NCI-H82 treated with DMSO at 0.1 percent for 48 hours (cell line): ENCODE measurements at regions not wholly inside any gene's neighbourhood (a gene's known extent, or its start where the extent isn't known, plus 50 kb on each side); places are given as distances from the start of the nearest gene placed in this dataset.

Experiments used
- DNase-seq: peaks from one replicate; lab custom pipeline; 2025; ENCODE audit not compliant: unreplicated experiment; lab: John Stamatoyannopoulos, UW

DNA sequence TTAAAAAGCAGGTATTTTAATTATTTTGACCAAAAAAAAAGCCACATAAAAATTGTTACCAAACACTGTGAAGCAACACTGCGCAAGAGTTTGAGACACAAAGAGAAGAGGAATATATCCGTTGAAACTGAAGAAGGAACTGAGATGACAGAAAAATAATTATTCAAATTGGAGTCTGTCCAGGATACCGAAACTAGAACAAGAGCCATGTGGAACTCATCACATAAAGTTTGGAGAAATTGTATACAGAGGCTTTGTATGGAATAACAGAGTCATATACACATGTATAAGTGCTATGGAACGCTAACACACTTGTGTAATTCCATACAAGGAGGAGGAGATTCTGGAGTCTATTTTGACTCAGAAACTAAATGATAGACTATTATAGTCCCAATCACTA lies 675.1 kb upstream of the ADGRL2 start:
- DNase-seq, result no peak

DNA sequence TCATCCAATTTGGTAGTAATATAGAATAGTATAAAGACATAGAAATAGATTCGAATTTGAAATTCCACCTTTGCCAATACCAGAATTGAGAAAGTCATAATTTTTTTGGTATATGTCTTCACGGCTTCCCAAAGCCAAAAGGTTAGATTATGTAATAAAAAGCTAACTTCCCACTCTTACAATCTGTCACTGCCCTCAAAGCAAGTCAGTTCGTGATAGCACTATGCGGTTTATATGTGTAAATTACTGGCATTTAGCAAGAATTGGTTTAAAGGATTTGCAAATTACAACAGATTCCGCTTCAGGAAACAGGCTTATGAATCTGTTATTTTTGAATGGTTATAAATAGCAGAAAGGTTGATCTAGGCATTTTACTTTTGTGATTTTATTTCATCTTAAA lies 679.4 kb upstream of the ADGRL2 start:
- no peak for DNase-seq

DNA sequence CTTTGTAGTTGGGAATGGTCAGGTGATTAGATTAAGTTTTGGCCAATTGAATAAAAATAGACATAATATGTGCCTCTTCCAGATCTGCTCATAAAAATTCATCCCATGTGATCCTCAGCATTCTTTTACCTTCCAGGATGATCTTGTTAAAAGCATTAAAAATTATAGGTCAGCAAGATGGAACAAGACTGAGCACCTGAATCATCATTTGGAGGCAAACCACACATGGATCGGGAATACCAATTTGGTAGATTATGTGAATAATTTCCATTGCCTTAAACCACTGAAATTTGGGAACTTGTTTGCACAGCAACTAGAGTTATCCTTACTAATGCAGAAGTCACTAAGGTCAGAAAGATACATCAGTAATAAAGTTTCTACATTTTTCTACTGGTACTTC lies 681.4 kb upstream of the ADGRL2 start:
- DNase-seq, result no peak

DNA sequence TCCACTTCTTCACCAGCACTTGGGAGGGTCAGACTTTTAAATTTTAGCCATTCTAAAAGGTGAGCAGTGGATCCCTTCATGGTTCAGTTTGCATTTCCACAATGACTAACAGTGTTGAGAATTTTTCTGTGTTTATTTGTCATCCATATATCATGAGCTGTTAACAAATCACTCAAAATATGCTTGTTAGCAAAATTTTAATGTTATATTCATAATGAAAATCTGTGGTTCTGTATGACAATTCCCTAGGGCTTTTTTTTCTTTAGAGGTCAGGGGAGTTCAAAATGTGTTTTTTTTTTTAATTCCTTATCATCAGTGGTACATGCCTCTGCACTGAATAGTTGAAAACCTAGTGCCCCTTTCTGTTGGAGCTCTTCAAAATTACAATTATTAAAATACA lies 682.2 kb upstream of the ADGRL2 start:
- no peak for DNase-seq

GRCh38 chr1:81115422-81115821 lies 685.3 kb upstream of the ADGRL2 start:
- no peak for DNase-seq

DNA sequence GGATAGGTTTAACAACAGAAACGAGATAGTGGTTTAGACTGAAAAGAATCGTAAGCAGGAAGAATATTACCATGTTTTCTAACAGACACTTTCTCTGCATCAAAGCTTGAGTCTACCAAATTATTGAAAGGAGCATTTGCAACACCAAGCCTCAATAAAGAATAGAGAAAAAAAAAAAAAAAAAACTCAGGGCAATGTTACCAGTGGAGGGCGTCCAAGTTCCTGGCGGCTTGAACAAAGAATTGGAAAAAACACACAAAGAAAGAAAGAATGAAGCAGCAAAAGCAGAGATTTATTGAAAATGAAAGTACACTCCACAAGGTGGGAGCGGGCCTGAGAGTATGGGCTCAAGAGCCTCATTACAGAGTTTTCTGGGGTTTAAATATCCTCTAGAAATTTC lies 686.5 kb upstream of the ADGRL2 start:
- no peak for DNase-seq

DNA sequence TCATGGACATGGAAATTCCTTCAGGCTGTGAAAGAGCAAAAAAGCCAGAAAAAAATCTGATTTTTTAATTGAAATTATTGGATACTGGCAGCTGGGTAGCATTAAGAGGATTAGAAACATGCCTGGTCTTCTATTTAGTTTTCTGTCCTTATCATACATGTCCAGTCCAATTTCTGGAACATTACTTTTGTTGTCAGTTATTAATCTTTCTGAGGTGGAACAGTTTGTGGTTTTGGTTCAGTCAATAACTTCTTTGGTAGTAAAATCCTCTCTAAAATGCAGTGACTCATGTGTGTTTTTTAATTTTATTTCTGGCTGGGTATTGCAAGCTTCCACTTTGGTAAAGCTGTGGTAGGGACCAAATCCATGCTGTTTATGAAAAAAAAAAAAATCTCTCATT lies 687.0 kb upstream of the ADGRL2 start:
- no peak for DNase-seq

- no peak for DNase-seq
Measured at GRCh38 chr1:81111818-81112217, 688.9 kb upstream of the ADGRL2 start.

DNA sequence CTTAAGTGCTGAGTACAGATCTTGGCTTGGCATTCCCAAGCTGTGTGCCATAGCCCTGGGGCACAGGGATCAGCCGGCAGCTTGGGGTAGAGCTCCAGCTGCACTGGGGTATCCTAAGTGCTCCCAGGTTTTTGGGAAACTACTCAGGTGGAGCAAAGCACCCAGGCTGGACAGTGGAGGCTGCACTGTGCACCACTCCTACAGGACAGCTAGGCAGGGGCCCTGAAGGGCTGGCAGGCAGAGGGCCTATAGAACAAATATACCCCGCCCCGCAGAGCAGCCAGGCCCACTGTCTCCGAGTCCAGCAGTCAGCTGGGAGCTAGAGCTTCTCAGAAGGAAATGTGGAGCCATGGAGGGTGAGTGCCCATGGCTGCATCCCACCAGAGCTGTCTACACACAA lies 691.7 kb upstream of the ADGRL2 start:
- DNase-seq, result no peak

- no peak for DNase-seq
Measured at GRCh38 chr1:81097860-81098259, 702.9 kb upstream of the ADGRL2 start.

DNA sequence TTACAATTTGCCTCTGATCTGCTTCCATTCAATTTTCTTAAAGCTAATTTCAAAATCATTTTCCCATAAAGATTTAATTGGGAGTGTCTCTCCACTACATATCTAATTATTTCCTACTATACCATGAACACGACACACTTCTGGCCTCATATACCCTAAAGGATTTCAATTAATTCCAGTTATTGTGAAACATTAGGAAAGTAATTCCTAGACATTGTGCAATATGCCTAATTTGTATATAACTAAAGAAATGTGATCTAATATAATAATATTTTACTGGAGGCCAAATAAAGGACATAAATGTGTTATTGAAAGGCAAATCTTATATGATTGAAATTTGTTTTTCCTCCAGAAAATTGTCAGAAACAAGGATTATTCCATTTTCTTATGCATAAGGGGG lies 727.2 kb upstream of the ADGRL2 start:
- no peak for DNase-seq

- no peak for DNase-seq
Measured at GRCh38 chr1:81071969-81072753, 728.6 kb upstream of the ADGRL2 start.

DNA sequence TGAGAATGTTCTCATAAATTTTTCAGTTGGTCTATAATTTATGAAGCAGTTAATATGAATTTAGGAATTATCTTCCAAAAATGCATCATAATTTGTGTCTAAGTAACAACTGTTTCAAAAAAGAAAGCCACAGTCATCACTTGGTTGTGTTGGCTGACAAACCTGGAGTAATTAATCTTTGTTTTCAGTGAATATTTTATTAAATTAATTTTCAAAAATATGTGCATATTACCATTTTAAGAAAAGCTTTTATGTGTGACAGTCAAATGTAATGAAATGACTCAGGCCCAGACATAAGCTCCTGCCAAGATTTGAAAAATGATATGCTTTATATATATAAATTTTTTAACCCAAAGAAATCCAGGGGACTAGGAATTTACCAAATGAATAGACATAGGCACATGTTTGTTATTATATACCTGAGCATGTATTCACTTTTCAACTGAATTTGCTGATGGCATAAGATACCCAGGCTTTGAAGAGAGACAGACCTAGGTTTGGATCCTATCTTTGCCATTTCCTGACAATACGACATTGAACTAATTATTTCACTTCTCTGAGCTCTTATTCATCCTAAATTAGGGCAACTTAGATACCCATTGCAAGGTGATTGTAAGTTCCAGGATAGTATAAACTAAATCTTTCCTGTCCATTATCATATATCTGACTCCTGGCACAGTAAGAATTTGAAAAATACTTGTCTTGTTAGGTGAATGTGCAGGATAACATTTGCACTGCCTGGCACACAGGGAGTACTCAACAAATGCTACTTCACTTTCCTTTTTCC lies 729.5 kb upstream of the ADGRL2 start:
- DNase-seq, result no peak

GRCh38 chr1:81069856-81070255 lies 730.9 kb upstream of the ADGRL2 start:
- DNase-seq, result no peak

DNA sequence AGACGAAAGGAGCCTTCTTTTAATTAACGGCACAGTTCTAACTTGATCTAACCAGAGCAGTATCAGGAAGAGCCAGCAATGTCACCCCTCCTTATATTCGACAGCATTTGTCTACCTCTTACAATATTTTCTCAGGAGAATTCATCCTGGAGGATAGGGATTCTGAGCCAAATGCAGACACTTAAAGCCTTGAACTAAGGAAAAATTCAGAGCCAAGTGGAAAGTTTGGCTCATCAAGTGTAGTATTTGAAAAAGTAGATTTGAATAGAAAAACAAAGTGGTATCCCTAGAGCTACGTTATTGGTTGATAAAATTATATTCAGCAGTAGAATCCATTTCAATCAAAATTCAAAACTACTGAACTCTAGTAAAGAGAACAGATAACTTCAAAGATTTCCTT lies 732.0 kb upstream of the ADGRL2 start:
- DNase-seq, result no peak

DNA sequence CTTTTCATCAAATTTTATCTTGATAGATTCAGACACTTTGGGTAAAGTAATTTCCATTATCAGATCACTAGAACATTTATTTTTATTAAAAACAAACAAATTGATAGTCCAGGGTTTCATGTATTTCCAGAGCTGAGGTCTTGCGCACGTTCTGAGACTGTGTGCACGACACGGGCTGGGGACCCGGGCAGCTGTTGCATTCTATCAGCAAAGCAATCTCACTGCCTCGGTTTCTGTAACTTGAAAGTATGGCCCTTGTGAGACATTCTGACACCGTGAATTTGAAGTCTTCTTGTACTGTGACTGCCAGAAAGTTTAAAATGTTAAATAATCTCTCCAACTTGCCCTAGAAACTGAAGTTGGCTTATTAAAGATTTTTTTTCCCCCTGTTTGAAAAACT lies 746.9 kb upstream of the ADGRL2 start:
- DNase-seq, result no peak

GRCh38 chr1:81052162-81052561 lies 748.6 kb upstream of the ADGRL2 start:
- no peak for DNase-seq

DNA sequence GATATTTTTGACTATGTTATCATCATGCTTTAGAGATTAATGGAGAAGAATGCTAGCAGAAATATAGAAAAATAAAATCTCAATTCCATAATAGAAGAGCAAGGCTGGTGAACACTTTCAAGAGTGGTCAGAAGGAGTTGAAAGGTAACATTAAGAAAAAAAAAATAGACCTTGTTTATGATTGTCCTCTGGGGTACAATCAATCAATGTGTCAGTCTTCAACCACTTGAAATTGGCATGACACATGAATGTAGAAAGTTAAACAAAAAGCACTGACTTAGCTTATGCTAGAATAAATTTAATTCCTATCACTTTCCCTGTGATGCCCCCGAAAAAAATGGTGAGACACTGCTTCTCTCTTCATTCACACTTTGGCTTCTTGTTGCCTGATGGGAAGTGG lies 750.3 kb upstream of the ADGRL2 start:
- DNase-seq, result no peak

- no peak for DNase-seq
Measured at GRCh38 chr1:81044708-81045107, 756.0 kb upstream of the ADGRL2 start.

- DNase-seq, result no peak
Measured at GRCh38 chr1:81042225-81042624, 758.5 kb upstream of the ADGRL2 start.

GRCh38 chr1:81034291-81034690 lies 766.4 kb upstream of the ADGRL2 start:
- no peak for DNase-seq

- DNase-seq, result no peak
Measured at GRCh38 chr1:81032973-81033425, 767.7 kb upstream of the ADGRL2 start.
